ENCODE measurements at regions not wholly inside any gene's neighbourhood (a gene's known extent, or its start where the extent isn't known, plus 50 kb on each side); places are given as distances from the start of the nearest gene placed in this dataset.

DNA sequence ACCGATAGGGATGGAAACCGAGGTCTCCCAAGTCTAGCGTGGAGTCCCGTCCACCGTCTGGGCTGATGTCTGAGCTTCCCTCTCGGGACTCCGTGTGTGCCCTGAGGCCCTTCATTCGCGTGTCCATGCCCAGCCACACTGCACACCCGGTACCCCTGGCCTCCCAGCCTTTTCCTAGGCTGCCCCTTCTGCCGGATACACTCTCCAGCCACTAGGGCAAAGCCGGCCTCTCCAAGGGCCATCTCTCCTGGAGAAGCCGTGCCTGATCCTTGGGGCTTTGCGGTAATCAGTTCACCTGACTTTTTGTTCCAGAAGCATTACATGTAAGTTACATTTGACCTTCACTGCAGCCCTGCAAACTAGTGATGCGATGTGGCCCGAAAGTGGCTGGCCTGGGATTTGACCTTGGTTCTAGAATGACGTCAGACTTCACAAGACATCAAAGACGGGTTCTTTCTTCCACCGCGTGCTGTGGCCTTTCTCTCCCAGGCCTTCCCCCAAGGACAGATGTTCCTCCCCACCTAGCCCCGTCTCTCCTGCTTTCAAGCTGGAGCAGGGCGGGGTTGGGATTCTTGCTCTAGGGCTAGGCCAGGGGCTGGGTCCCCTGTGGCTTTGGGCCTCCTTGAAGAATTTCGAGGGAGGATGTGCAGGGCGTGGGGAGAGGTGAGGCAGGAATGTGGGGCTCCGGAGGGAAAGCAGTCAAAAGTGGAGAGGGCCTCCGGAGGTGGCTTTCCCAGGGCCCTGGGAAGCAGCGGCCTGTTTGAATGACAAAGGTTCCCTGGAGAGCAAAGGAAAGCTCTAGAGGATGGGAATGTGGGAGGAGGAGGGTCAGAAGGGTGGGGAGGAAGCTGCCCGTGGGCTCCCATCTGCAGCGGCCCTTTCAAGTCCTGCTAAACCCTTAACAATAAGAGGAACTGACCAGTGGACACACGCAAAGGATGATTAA is 49.7 kb upstream of the SLC2A1 start:
- DNase-seq (ENCODE audit: low read depth) = no peak

All from CMK (cell line).